HCT116 (cell line): ENCODE measurements at regions not wholly inside any gene's neighbourhood (a gene's known extent, or its start where the extent isn't known, plus 50 kb on each side); places are given as distances from the start of the nearest gene placed in this dataset.

Experiments
- ATAC-seq: fragments of 200-7000 bp; cut with Tn5 transposase; 2 replicates; pipeline ENCODE4 v1.9.1; 2020; ENCODE audit warnings: mild to moderate bottlenecking, moderate library complexity
- BruUV-seq: library from RNA; stranded (reverse); fragments of 400-500 nt; replicated peaks from 2 replicates; lab custom pipeline; 2021; lab: Mats Ljungman, UMichigan
- CTCF ChIA-PET: fragments of 300-600 bp; sonication (Branson Sonifier 250); formaldehyde crosslinking; loops from one replicate; lab custom pipeline; 2021; ENCODE audit warnings: antibody characterized with exemption; lab: Charles Lee
- POLR2A ChIA-PET: fragments of 300-600, 350-600 bp; sonication (Branson Sonifier 250); formaldehyde crosslinking; loops from one replicate; lab custom pipeline; 2021; ENCODE audit warnings: antibody characterized with exemption; lab: Charles Lee
- RAD21 ChIA-PET, 2 experiments: fragments of 300-600 bp; sonication (Branson Sonifier 250); formaldehyde crosslinking; loops; one replicate each; lab custom pipeline; 2023; ENCODE audit warnings: low total read pairs in 2 of 2; ENCODE audit not compliant: uncharacterized antibody in 2 of 2, unreplicated experiment in 2 of 2, low non-redundant PET in 1 of 2; lab: Charles Lee
- DNase-seq: peaks from one replicate; pipeline ENCODE4 v3.0.0-alpha.2; 2010; ENCODE audit warnings: low read depth, low spot score
- H2AFZ ChIP-seq: fragments of 200-600 bp; shearing (Covaris generic), sonication (generic); 2 replicates; pipeline ENCODE4 v1.6.1; 2017; ENCODE audit warnings: low read depth, mixed run types, mixed read lengths, antibody characterized with exemption, low read length; ENCODE audit not compliant: poor library complexity, severe bottlenecking
- H3K27ac ChIP-seq: 2 replicates; pipeline ENCODE4 v1.5.1; 2012; ENCODE audit warnings: low read depth, low read length
- H3K27me3 ChIP-seq: fragments of 200-600 bp; sonication (generic); 2 replicates; pipeline ENCODE4 v1.6.1; 2016; ENCODE audit warnings: mixed run types, low read length, mixed read lengths; ENCODE audit not compliant: insufficient read depth
- H3K36me3 ChIP-seq, 2 experiments: fragments of 200-500 bp in 1 of 2; fragments of 200-600 bp in 1 of 2; sonication (Bioruptor generic) in 1 of 2; sonication (generic) in 1 of 2; 2 replicates each; pipeline versions ENCODE4 v1.5.1 to v1.6.1; 2014 to 2016; ENCODE audit warnings: low read length in 2 of 2, inconsistent platforms in 1 of 2, mixed read lengths in 1 of 2, mixed run types in 1 of 2; ENCODE audit not compliant: insufficient read depth in 2 of 2, control insufficient read depth in 1 of 2
- H3K4me1 ChIP-seq, 2 experiments: fragments of 200-600 bp in 1 of 2; sonication (generic) in 1 of 2; 2 replicates each; pipeline versions ENCODE4 v1.5.1 to v1.6.1; 2012 to 2017; ENCODE audit warnings: low read length in 2 of 2, inconsistent platforms in 1 of 2, mild to moderate bottlenecking in 1 of 2, mixed read lengths in 1 of 2, mixed run types in 1 of 2, moderate library complexity in 1 of 2; ENCODE audit not compliant: insufficient read depth in 2 of 2, control insufficient read depth in 1 of 2
- H3K4me2 ChIP-seq: fragments of 200-600 bp; sonication (generic); 2 replicates; pipeline ENCODE4 v1.6.1; 2017; ENCODE audit warnings: mixed run types, low read length, mixed read lengths
- H3K4me3 ChIP-seq, 2 experiments: fragments of 200-600 bp in 1 of 2; sonication (generic) in 1 of 2; replicated peaks in 1 of 2; 2 replicates each; pipeline ENCODE4 v1.5.1; 2011 to 2016; ENCODE audit warnings: low read length in 2 of 2, control low read depth in 1 of 2, low read depth in 1 of 2, mild to moderate bottlenecking in 1 of 2, mixed read lengths in 1 of 2, mixed run types in 1 of 2
- H3K79me2 ChIP-seq: fragments of 200-600 bp; sonication (generic); 2 replicates; pipeline ENCODE4 v1.6.1; 2017; ENCODE audit warnings: mild to moderate bottlenecking, mixed run types, low read length, moderate library complexity, mixed read lengths; ENCODE audit not compliant: insufficient read depth
- H3K9ac ChIP-seq: fragments of 200-600 bp; sonication (generic); 2 replicates; pipeline ENCODE4 v1.6.1; 2016; ENCODE audit warnings: low read length, mixed read lengths
- H3K9me2 ChIP-seq: fragments of 200-600 bp; sonication (generic), shearing (Covaris generic); 2 replicates; pipeline ENCODE4 v1.6.1; 2017; ENCODE audit warnings: mixed run types, mild to moderate bottlenecking, moderate library complexity; ENCODE audit not compliant: insufficient read depth
- H3K9me3 ChIP-seq, 2 experiments: fragments of 200-500 bp in 1 of 2; fragments of 200-600 bp in 1 of 2; sonication (Bioruptor generic) in 1 of 2; sonication (generic) in 1 of 2; 2 replicates each; pipeline ENCODE4 v1.6.1; 2014 to 2017; ENCODE audit warnings: low read length in 2 of 2, mixed read lengths in 2 of 2, inconsistent platforms in 1 of 2, low read depth in 1 of 2, mild to moderate bottlenecking in 1 of 2, mixed run types in 1 of 2, moderate library complexity in 1 of 2; ENCODE audit not compliant: control insufficient read depth in 1 of 2, insufficient read depth in 1 of 2
- H4K20me1 ChIP-seq: fragments of 200-600 bp; sonication (generic), shearing (Covaris generic); 2 replicates; pipeline ENCODE4 v1.6.1; 2017; ENCODE audit warnings: mixed run types, mild to moderate bottlenecking, moderate library complexity; ENCODE audit not compliant: insufficient read depth
- CBX3 ChIP-seq: IDR thresholded peaks from 2 replicates; pipeline ENCODE4 v1.6.1; 2012; ENCODE audit warnings: low read depth
- CEBPB ChIP-seq: IDR thresholded peaks from 2 replicates; pipeline ENCODE4 v1.6.1; 2012; ENCODE audit warnings: low read depth
- CTCF ChIP-seq, 3 experiments: fragments of 200-600 bp in 1 of 3; sonication (generic) in 1 of 3; IDR thresholded peaks in 2 of 3; conservative IDR thresholded peaks in 1 of 3; 2 replicates each; pipeline ENCODE4 v1.5.1; 2012 to 2017; ENCODE audit warnings: low read depth in 2 of 3, low read length in 2 of 3, antibody characterized with exemption in 1 of 3, borderline replicate concordance in 1 of 3, control low read depth in 1 of 3, mild to moderate bottlenecking in 1 of 3, mixed read lengths in 1 of 3, mixed run types in 1 of 3, moderate library complexity in 1 of 3; ENCODE audit not compliant: insufficient read depth in 1 of 3
- EZH2 ChIP-seq: fragments of 200-600 bp; sonication (generic); IDR thresholded peaks from 2 replicates; pipeline ENCODE4 v1.6.1; 2017; ENCODE audit warnings: antibody characterized with exemption, mixed run types
- FOSL1 ChIP-seq: IDR thresholded peaks from 2 replicates; pipeline ENCODE4 v1.6.1; 2012; ENCODE audit warnings: low read depth
- MAX ChIP-seq: IDR thresholded peaks from 2 replicates; pipeline ENCODE4 v1.6.1; 2012
- POLR2A ChIP-seq: IDR thresholded peaks from 2 replicates; pipeline ENCODE4 v1.7.0; 2011; ENCODE audit warnings: borderline replicate concordance; ENCODE audit not compliant: insufficient read depth, insufficient read length; ENCODE audit errors: extremely low read depth
- POLR2AphosphoS5 ChIP-seq: IDR thresholded peaks from 2 replicates; pipeline ENCODE4 v1.6.1; 2011; ENCODE audit warnings: mild to moderate bottlenecking, low read depth, low read length, moderate library complexity
- RAD21 ChIP-seq: IDR thresholded peaks from 2 replicates; pipeline ENCODE4 v1.6.1; 2012; ENCODE audit warnings: low read depth, mild to moderate bottlenecking
- SIN3A ChIP-seq: IDR thresholded peaks from 2 replicates; pipeline ENCODE4 v1.6.1; 2012; ENCODE audit warnings: low read depth
- SP1 ChIP-seq: IDR thresholded peaks from 2 replicates; pipeline ENCODE4 v1.6.1; 2012; ENCODE audit warnings: low read depth
- SRF ChIP-seq: IDR thresholded peaks from 2 replicates; pipeline ENCODE4 v1.6.1; 2012; ENCODE audit warnings: low read depth
- TCF7L2 ChIP-seq: IDR thresholded peaks from 2 replicates; pipeline ENCODE4 v1.7.0; 2011; ENCODE audit warnings: borderline replicate concordance, inconsistent platforms; ENCODE audit not compliant: insufficient read depth, insufficient read length; ENCODE audit errors: extremely low read depth
- YY1 ChIP-seq: IDR thresholded peaks from 2 replicates; pipeline ENCODE4 v1.6.1; 2011; ENCODE audit warnings: low read length, low read depth, moderate library complexity, mild to moderate bottlenecking; ENCODE audit not compliant: insufficient replicate concordance; ENCODE audit errors: extremely low read depth
- ZFX ChIP-seq: fragments of 450-650 bp; IDR thresholded peaks from 2 replicates; pipeline ENCODE4 v1.6.1; 2017
- ZNF274 ChIP-seq: fragments of 200-500 bp; sonication (Bioruptor generic); IDR thresholded peaks from 2 replicates; pipeline ENCODE4 v1.6.1; 2014; ENCODE audit warnings: mild to moderate bottlenecking, low read depth, low read length, inconsistent platforms
- intact Hi-C: fragments of 100-400 bp; cut with micrococcal nuclease; formaldehyde crosslinking; loops from 2 replicates; pipeline ENCODE4 v1.10.0; 2022
- TF ChIP-seq, protein P1 (sequence below): IDR thresholded peaks from 2 replicates; pipeline ENCODE4 v1.6.1; 2012; ENCODE audit warnings: low read depth

DNA sequence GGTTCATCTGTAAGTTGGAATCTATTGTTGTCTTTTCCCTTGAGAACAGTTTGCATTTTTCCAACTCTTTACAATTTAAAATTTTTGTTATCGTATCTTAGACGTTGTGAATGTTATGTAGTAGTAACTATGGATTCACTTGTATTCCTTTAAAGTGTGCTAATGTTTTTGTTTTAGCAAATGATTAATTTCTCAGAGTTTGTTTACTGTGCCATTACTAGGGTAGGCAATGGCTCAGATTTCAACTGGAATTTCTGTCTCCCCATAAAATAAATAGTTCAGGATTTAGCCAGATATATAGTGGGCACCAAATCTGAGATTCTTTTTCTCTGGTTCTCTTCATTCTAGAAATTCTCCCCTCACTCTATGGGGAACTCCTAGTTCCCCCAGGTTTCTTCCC, 896.5 kb downstream of the PLA2G4A start:
- Histone ChIP-seq H2AFZ (no peak overlapping the region), H4K20me1 (no peaks in the 10 kb centered on the region), H3K4me2 (no peak overlapping the region), H3K4me3 (no peak overlapping the region), H3K4me1 (no peaks in the 10 kb centered on the region), H3K79me2 (no peaks in the 10 kb centered on the region), H3K9me2 (no peaks in the 10 kb centered on the region; the same call in 1 of the 2 replicates), H3K9me3 (no peaks in the 10 kb centered on the region), H3K27me3 (no peaks in the 10 kb centered on the region), H3K9ac (no peak overlapping the region), H3K36me3 (no peaks in the 10 kb centered on the region), H3K27ac (no peak overlapping the region)
- BruUV-seq: no TSS peak
- RAD21 ChIA-PET: no interaction called here
- POLR2A ChIA-PET: no interaction called here
- CTCF ChIA-PET: no interaction called here
- intact Hi-C loops: no loop called here
- no peak for DNase-seq
- TF ChIP-seq YY1 (no peak), CTCF (IDR thresholded peaks at IDR 0.05 in 2 of 3, conservative IDR thresholded peaks at IDR 0.05 in 1 of 3; ENCODE audit: borderline replicate concordance in 1 of 3, insufficient read depth in 1 of 3, low read depth in 2 of 3, low read length in 2 of 3) (no peak), CBX3 (no peak), TCF7L2 (no peak), ZFX (no peak), ZNF274 (no peak), FOSL1 (no peak), CEBPB (no peak), SP1 (no peak), POLR2AphosphoS5 (no peak), POLR2A (no peak), MAX (no peak), EZH2 (no peak), SRF (no peak), RAD21 (no peak), SIN3A (no peak)
- TF ChIP-seq, protein P1, sequence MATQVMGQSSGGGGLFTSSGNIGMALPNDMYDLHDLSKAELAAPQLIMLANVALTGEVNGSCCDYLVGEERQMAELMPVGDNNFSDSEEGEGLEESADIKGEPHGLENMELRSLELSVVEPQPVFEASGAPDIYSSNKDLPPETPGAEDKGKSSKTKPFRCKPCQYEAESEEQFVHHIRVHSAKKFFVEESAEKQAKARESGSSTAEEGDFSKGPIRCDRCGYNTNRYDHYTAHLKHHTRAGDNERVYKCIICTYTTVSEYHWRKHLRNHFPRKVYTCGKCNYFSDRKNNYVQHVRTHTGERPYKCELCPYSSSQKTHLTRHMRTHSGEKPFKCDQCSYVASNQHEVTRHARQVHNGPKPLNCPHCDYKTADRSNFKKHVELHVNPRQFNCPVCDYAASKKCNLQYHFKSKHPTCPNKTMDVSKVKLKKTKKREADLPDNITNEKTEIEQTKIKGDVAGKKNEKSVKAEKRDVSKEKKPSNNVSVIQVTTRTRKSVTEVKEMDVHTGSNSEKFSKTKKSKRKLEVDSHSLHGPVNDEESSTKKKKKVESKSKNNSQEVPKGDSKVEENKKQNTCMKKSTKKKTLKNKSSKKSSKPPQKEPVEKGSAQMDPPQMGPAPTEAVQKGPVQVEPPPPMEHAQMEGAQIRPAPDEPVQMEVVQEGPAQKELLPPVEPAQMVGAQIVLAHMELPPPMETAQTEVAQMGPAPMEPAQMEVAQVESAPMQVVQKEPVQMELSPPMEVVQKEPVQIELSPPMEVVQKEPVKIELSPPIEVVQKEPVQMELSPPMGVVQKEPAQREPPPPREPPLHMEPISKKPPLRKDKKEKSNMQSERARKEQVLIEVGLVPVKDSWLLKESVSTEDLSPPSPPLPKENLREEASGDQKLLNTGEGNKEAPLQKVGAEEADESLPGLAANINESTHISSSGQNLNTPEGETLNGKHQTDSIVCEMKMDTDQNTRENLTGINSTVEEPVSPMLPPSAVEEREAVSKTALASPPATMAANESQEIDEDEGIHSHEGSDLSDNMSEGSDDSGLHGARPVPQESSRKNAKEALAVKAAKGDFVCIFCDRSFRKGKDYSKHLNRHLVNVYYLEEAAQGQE: no peak
- ATAC-seq: no peak
